ENCODE measurements at regions not wholly inside any gene's neighbourhood (a gene's known extent, or its start where the extent isn't known, plus 50 kb on each side); places are given as distances from the start of the nearest gene placed in this dataset.

GRCh38 chr13:20313896-20314295, 81.8 kb upstream of the GJB6 start:
- H3K4me1 ChIP-seq (ENCODE audit: control insufficient read depth, insufficient read depth, low read length): no peaks in the 10 kb centered on the region
- H2AK5ac ChIP-seq (ENCODE audit: low read depth, low read length): no peak overlapping the region
- no peak overlapping the region for H2BK20ac ChIP-seq (ENCODE audit: low read depth, low read length)
- H4K5ac ChIP-seq (ENCODE audit: low read depth, low read length): no peak overlapping the region
- no peak overlapping the region for H3K4ac ChIP-seq (ENCODE audit: low read depth, low read length)
- no peak overlapping the region for H2AK9ac ChIP-seq (replicated peaks; ENCODE audit: low read depth, low read length, poor library complexity)
- TF ChIP-seq USF2 (IDR thresholded peaks at IDR 0.05; ENCODE audit: low read depth, low read length) (no peak), RCOR1 (IDR thresholded peaks at IDR 0.05; ENCODE audit: insufficient replicate concordance, low read length) (no peak), RFX5 (IDR thresholded peaks at IDR 0.05; ENCODE audit: low read depth, low read length) (no peak), NFE2L2 (IDR thresholded peaks at IDR 0.05; ENCODE audit: low read depth, low read length) (no peak), POLR2A (IDR thresholded peaks at IDR 0.05; ENCODE audit: low read depth, low read length) (no peak), CEBPB (IDR thresholded peaks at IDR 0.05; ENCODE audit: low read depth, low read length) (no peak), BHLHE40 (IDR thresholded peaks at IDR 0.05; ENCODE audit: low read depth, low read length) (no peak), CHD1 (IDR thresholded peaks at IDR 0.05; ENCODE audit: low read depth, low read length) (no peak), MAZ (IDR thresholded peaks at IDR 0.05; ENCODE audit: borderline replicate concordance, low read depth, low read length) (no peak), RAD21 (IDR thresholded peaks at IDR 0.05; ENCODE audit: low read length) (no peak), MXI1 (IDR thresholded peaks at IDR 0.05; ENCODE audit: borderline replicate concordance, low read depth, low read length) (no peak), ELK1 (IDR thresholded peaks at IDR 0.05; ENCODE audit: borderline replicate concordance, low read depth, low read length) (no peak), SMC3 (IDR thresholded peaks at IDR 0.05; ENCODE audit: low read depth, low read length) (no peak), FOS (IDR thresholded peaks at IDR 0.05; ENCODE audit: low read depth, low read length) (no peak), MAFK (IDR thresholded peaks at IDR 0.05; ENCODE audit: low read depth, low read length) (no peak), CTCF (conservative IDR thresholded peaks at IDR 0.05; ENCODE audit: low read depth, low read length) (no peak)
- H2BK15ac ChIP-seq (ENCODE audit: low read depth, low read length): no peak overlapping the region
- H2AFZ ChIP-seq (replicated peaks; ENCODE audit: low read length, poor library complexity): no peak overlapping the region
- no peak overlapping the region for H3K23ac ChIP-seq (ENCODE audit: low read depth, low read length)
- BruUV-seq (replicated peaks): no TSS peak
- no peak overlapping the region for H3K56ac ChIP-seq (ENCODE audit: extremely low read depth, insufficient read depth, low read length)
- no peaks in the 10 kb centered on the region for H3K9me3 ChIP-seq (ENCODE audit: control insufficient read depth, insufficient read depth, low read length)
- H3K4me3 ChIP-seq (ENCODE audit: insufficient read depth, low read depth, low read length): no peak overlapping the region
- H3K9me1 ChIP-seq (ENCODE audit: insufficient read depth, low read length): no peaks in the 10 kb centered on the region
- H3K36me3 ChIP-seq (ENCODE audit: control insufficient read depth, insufficient read depth, low read length): no peaks in the 10 kb centered on the region
- ChIA-PET POLR2A (ENCODE audit: unreplicated experiment) (no interaction called here), CTCF (no interaction called here)
- intact Hi-C loops (cut with micrococcal nuclease) (no loop called here), in situ Hi-C loops (cut with MboI; ENCODE audit: low sequenced_read_pairs) (no loop called here), dilution Hi-C loops (cut with HindIII; ENCODE audit: low sequenced_read_pairs, unreplicated experiment) (no loop called here)
- ATAC-seq (ENCODE audit: low read depth): no peak
- H3K18ac ChIP-seq (ENCODE audit: low read depth, low read length): no peak overlapping the region
- H3K27me3 ChIP-seq (ENCODE audit: control insufficient read depth, insufficient read depth, low read length): peaks cover 24% of the 10 kb centered on the region
- H3K9ac ChIP-seq (ENCODE audit: low read depth, low read length): no peak overlapping the region
- WGBS, 2 experiments (ENCODE audit: extremely low coverage in 2 of 2, insufficient read length in 1 of 2): 100% methylated on average over 1 of the region's 5 CpGs; no CpG with 5 or more reads in 1 of the 2 experiments
- H3K4me2 ChIP-seq (ENCODE audit: low read depth, low read length): no peak overlapping the region
- no peak overlapping the region for H4K91ac ChIP-seq (ENCODE audit: insufficient read depth, low read depth, low read length)
- H3K27ac ChIP-seq (ENCODE audit: insufficient read depth, low read length): no peak overlapping the region
- H4K8ac ChIP-seq (ENCODE audit: low read depth in 2 of 2, low read length in 2 of 2): no peak overlapping the region
- H3K14ac ChIP-seq (replicated peaks; ENCODE audit: low read depth, low read length): no peak overlapping the region
- H3K79me1 ChIP-seq (ENCODE audit: low read depth in 1 of 2, low read length in 2 of 2): no peaks in the 10 kb centered on the region
- no peak overlapping the region for H2BK120ac ChIP-seq (ENCODE audit: low read depth, low read length)
- H4K20me1 ChIP-seq (ENCODE audit: insufficient read depth, low read length): no peaks in the 10 kb centered on the region
- H2BK5ac ChIP-seq (ENCODE audit: low read depth, low read length, poor library complexity, severe bottlenecking): no peak overlapping the region
- no peak for DNase-seq
